Lung (tissue), 11 donors: ENCODE measurements at regions not wholly inside any gene's neighbourhood (a gene's known extent, or its start where the extent isn't known, plus 50 kb on each side); places are given as distances from the start of the nearest gene placed in this dataset.

Source experiments
- ATAC-seq: fragments of 200-7000 bp; cut with Tn5 transposase; one replicate; pipeline ENCODE4 v1.9.1; 2020; ENCODE audit warnings: moderate number of reproducible peaks; ENCODE audit not compliant: insufficient read depth, low FRiP score
- DNase-seq, 3 donors: peaks; one replicate each; pipeline ENCODE4 v3.0.0-alpha.2; 2013 to 2017
- H3K27ac ChIP-seq, 2 donors: one replicate each; pipeline ENCODE4 v1.5.1; 2013; ENCODE audit warnings: mild to moderate bottlenecking in 2 of 2, moderate library complexity in 2 of 2, control low read depth in 1 of 2, inconsistent platforms in 1 of 2, low read depth in 1 of 2, low read length in 1 of 2
- H3K27me3 ChIP-seq, 3 donors: one replicate each; pipeline ENCODE4 v1.5.1; 2013; ENCODE audit warnings: low read length in 2 of 3; ENCODE audit not compliant: control insufficient read depth in 3 of 3, insufficient read depth in 3 of 3
- H3K36me3 ChIP-seq, 4 donors: one replicate each; pipeline ENCODE4 v1.5.1; 2013; ENCODE audit warnings: low read length in 4 of 4, mild to moderate bottlenecking in 1 of 4, moderate library complexity in 1 of 4; ENCODE audit not compliant: control insufficient read depth in 4 of 4, insufficient read depth in 4 of 4
- H3K4me1 ChIP-seq, 5 donors: one replicate each; pipeline ENCODE4 v1.5.1; 2013; ENCODE audit warnings: low read length in 5 of 5, mild to moderate bottlenecking in 2 of 5, moderate library complexity in 1 of 5; ENCODE audit not compliant: control insufficient read depth in 5 of 5, insufficient read depth in 5 of 5
- H3K4me3 ChIP-seq: one replicate; pipeline ENCODE4 v1.5.1; 2013; ENCODE audit warnings: mild to moderate bottlenecking, control low read depth, moderate library complexity
- H3K9ac ChIP-seq, 2 donors: one replicate each; pipeline ENCODE4 v1.5.1; 2013; ENCODE audit warnings: low read length in 2 of 2, control low read depth in 1 of 2; ENCODE audit not compliant: insufficient read depth in 1 of 2
- H3K9me3 ChIP-seq, 4 donors: one replicate each; pipeline ENCODE4 v1.5.1; 2013; ENCODE audit warnings: low read length in 3 of 4, mild to moderate bottlenecking in 1 of 4, moderate library complexity in 1 of 4; ENCODE audit not compliant: control insufficient read depth in 4 of 4, insufficient read depth in 3 of 4
- WGBS, 2 donors: extraction: QIAGEN DNeasy Blood & Tissue Kit; methylation state at CpG; one replicate each; pipeline ENCODE4 v1.1.7; 2013; 5-methylcytosine and 5-hydroxymethylcytosine counted together
- TF ChIP-seq, protein P1 (sequence below): IDR thresholded peaks from 2 replicates; pipeline ENCODE4 v1.5.1; 2012; ENCODE audit warnings: mild to moderate bottlenecking; ENCODE audit errors: control extremely low read depth, extremely low read depth
- donor health status: control.
- donor health status: control.
- donor health status: Bipolar disorder and iron deficiency.
- donor health status: healthy.
- donor health status: DM: yes; HTN: yes; CAD: no.

DNA sequence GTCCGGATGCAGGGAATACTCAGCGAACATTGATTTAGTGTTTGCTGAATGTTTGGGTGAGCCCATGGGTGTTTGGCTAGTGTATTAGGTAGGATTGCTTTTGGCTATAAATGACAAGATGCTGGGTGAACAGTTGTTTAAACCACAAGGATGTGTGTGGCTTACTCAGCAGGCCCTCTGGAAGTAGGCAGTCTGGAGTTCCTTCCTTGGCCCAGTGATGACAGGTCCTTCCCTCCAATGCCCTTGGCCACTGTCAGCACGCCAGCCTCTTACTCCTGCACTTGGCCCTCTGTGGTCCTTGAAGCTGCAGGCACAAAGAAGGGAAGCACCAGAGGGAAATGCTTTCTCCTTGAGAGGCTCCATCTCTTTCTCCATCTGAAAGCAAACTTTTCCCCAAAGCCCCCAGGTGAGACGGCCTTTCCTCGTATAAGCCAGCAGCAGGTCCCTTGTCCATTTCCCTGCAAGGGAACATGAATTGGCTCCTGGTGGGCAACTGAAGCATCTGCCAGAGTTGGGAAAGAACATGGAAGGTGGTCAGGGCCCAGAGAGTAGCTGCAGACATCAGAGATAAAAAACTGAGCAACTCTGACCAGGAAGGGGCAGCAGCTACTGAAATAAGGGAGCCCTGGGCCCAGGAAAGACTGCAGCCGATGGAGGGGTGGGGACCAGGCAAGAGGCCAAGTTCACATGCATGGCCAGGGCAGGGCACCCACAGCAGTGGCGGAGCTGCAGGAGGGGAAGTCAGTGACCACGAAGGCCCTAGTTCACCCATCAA lies 105.0 kb downstream of the TPRA1 start:
- H3K36me3 ChIP-seq: no peaks in the 10 kb centered on the region
- peaks cover 0 to 3% (median 0%) of the 10 kb centered on the region in 5 donors for H3K4me1 ChIP-seq
- no peak for DNase-seq
- H3K9ac ChIP-seq: no peak overlapping the region
- H3K27ac ChIP-seq: no peak overlapping the region
- 71 to 78% methylated on average over 8 of the region's 8 CpGs for WGBS, 2 donors
- H3K4me3 ChIP-seq: no peak overlapping the region
- ATAC-seq: no peak
- no peaks in the 10 kb centered on the region for H3K9me3 ChIP-seq
- TF ChIP-seq, protein P1, sequence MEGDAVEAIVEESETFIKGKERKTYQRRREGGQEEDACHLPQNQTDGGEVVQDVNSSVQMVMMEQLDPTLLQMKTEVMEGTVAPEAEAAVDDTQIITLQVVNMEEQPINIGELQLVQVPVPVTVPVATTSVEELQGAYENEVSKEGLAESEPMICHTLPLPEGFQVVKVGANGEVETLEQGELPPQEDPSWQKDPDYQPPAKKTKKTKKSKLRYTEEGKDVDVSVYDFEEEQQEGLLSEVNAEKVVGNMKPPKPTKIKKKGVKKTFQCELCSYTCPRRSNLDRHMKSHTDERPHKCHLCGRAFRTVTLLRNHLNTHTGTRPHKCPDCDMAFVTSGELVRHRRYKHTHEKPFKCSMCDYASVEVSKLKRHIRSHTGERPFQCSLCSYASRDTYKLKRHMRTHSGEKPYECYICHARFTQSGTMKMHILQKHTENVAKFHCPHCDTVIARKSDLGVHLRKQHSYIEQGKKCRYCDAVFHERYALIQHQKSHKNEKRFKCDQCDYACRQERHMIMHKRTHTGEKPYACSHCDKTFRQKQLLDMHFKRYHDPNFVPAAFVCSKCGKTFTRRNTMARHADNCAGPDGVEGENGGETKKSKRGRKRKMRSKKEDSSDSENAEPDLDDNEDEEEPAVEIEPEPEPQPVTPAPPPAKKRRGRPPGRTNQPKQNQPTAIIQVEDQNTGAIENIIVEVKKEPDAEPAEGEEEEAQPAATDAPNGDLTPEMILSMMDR: no peak
- peaks cover 0 to 3% (median 0%) of the 10 kb centered on the region in 3 donors for H3K27me3 ChIP-seq

DNA sequence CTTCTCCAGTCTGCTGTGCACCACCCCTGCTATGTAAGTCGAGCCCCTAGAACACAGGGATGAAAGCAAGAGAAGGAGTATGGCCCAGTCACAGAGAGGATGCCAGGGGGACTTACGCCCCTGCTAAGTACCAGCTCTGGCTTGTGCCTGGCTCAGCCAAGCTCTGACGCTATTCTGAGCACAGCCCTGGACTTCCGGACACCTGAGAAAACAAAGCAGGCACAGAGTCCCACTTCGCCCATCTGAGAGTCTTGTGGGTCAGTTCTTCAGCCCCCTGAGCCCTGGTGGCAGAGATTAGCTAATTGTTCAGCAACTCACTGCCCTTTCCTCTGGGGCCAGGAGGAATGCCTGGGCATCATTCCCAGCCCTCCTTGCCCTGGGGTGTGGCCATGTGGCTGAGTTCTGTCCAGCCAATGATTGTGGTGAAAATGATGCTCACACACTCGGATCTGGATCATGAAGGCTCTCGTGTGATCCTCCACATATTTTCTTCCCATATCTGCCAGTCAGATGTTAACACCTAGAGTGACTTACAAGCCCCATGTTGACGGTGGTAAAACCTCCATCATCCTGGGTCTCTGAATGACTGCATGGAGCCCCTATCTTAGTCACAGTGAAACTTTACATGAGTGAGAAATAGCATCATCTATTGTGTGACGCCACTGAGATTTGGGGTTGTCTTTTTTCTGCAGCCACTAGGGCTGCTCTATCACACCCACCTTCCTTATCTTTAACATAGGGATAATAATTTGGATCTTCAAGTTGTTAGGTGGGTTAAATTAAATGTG lies 105.7 kb downstream of the TPRA1 start:
- no peaks in the 10 kb centered on the region for H3K9me3 ChIP-seq
- no peaks in the 10 kb centered on the region for H3K36me3 ChIP-seq

DNA sequence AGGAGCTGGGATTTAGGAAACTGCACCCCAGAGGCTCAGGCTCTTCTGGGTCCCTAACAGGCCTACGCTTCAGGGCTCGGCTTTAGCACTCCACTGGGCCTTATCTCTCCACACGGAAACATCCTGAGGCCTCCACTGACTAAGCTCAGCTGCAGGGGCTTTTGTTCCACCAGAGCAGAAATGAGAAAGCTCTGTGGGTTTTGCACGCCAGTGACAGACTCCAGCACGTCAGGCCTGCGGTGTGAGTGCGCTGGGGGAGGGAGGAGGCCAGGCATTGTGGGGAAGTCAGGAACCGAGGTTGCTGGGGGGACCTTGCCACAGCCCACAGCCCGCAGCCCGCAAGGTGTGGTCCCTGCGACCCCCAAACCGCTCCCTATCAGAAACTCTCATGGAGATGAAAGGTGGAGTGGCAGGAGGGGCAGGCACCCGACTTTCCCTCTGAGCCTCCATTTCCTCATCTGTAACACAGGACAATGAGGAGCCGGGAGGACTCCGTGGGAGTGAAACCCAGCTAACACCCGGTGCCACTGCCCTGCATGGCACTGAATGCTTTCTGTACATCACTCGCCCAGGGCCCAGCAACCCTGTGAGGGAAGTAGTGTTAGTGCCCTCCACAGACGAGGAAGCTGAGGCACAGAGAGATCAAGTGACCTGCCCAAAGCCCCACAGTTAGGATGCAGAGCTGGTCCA lies 106.5 kb downstream of the TPRA1 start:
- peaks cover 0 to 7% (median 0%) of the 10 kb centered on the region in 5 donors for H3K4me1 ChIP-seq
- TF ChIP-seq, protein P1: no peak
- no peak overlapping the region for H3K9ac ChIP-seq
- 31 to 55% methylated on average over 18 of the region's 18 CpGs for WGBS, 2 donors
- DNase-seq (no peak), ATAC-seq (no peak)
- H3K9me3 ChIP-seq: no peaks in the 10 kb centered on the region
- H3K4me3 ChIP-seq: no peak overlapping the region
- peaks cover 0 to 3% (median 0%) of the 10 kb centered on the region in 3 donors for H3K27me3 ChIP-seq
- no peaks in the 10 kb centered on the region for H3K36me3 ChIP-seq
- no peak overlapping the region for H3K27ac ChIP-seq

More for the DNA sequence above, 105.7 kb downstream of the TPRA1 start:
- 62 to 72% methylated on average over 9 of the region's 9 CpGs for WGBS, 2 donors
- H3K9ac ChIP-seq: no peak overlapping the region
- no peak for ATAC-seq
- no peak overlapping the region for H3K4me3 ChIP-seq
- H3K27ac ChIP-seq: no peak overlapping the region
- no peak for DNase-seq
- peaks cover 0 to 3% (median 0%) of the 10 kb centered on the region in 3 donors for H3K27me3 ChIP-seq
- TF ChIP-seq, protein P1: no peak
- peaks cover 0 to 3% (median 0%) of the 10 kb centered on the region in 5 donors for H3K4me1 ChIP-seq
